HG02571 (cell line): ENCODE measurements at regions not wholly inside any gene's neighbourhood (a gene's known extent, or its start where the extent isn't known, plus 50 kb on each side); places are given as distances from the start of the nearest gene placed in this dataset.
"Not testable (repeated sequence)": the region's sequence is repeated elsewhere in the genome, so short reads cannot be mapped to it uniquely, and the experiment has no call there.

Experiments used
- ATAC-seq: cut with Tn5 transposase; IDR thresholded peaks from one replicate; pipeline ENCODE4 v1.9.1; 2021; ENCODE audit warnings: mild to moderate bottlenecking, moderate library complexity; ENCODE audit not compliant: unreplicated experiment

DNA sequence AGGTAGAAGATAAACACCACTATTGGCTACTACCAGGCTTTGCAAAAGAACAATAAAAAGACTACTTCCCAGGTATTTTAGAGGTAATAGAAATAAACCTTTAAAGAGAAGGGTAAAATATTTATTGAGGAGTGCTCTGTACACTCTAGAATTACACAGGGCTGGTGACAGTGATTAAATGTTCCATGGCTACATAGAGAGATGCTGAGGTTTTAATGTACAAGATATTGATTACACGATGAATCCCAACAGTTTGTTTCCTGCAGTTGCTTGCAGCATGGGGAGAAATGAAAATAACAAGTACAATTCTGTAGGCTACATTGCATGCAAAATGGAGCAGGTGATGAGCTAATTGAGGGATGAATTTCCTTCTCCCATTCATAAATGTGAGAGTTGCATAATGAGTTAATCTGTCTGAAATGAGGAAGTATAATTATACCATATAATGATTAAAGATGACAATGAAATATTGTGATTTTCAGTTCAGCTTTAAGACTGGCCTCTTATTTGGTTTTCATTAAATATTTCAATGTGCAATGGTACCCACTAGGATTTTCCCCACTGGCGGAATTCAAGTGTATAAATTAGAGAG is 266.1 kb downstream of the SOCS6 start:
- ATAC-seq, result no peak

DNA sequence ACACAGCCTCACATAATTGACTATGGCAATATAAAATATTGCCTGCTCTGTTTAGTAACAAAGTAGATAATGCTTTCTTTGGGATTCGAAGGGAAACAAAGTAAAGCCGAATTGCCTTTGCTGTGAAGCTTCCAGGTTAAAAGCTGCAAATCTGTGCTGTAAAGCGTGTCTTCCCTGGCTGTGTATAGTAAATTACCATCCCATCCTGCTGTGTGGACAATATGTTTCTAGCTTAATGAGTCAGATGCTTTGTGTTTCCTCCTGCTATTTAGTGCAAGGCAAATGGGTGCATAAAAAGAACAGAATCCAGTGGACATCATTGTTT is 265.1 kb downstream of the SOCS6 start:
- no peak for ATAC-seq

GRCh38 chr18:70553245-70553935 is 264.5 kb downstream of the SOCS6 start:
- no peak for ATAC-seq

- ATAC-seq, result no peak
Measured at GRCh38 chr18:70536370-70537062, 247.7 kb downstream of the SOCS6 start.

DNA sequence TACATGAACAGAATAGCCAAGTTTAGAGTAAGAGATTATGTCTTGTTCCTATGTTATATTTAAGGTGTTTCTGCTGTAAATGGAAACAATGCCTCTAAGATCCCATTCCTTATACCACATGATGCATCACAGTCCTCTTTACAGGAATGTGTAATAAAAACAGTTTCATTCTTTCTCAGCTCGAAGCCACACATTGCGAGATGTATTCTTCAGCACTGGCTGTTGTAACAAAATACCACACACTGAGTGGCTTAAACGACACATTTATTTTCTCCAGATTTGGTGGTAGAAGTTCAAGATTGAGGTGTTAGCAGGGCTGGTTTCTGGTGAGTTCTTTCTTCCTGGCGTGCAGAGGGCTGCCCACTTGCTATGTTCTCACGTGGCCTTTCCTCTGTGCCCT is 246.2 kb downstream of the SOCS6 start:
- ATAC-seq, result no peak

DNA sequence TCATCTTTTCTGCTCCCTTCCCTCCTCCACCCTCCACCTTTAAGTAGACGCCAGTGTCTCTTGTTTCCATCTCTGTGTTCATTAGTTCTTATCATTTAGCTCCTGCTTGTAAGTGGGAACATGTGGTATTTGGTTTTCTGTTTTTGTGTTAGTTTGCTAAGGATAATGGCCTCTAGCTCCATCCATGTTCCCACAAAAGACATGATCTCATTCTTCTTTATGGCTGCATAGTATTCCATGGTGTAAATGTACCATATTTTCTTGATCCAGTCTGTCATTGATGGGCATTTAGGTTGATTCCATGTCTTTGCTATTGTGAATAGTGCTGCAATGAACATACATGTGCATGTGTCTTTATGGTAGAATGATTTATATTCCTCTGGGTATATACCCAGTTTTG is 236.5 kb downstream of the SOCS6 start:
- ATAC-seq, result not testable (repeated sequence)

GRCh38 chr18:70523792-70524182 is 234.9 kb downstream of the SOCS6 start:
- ATAC-seq, result no peak

- no peak for ATAC-seq
Measured at GRCh38 chr18:70523035-70523791, 234.4 kb downstream of the SOCS6 start.

DNA sequence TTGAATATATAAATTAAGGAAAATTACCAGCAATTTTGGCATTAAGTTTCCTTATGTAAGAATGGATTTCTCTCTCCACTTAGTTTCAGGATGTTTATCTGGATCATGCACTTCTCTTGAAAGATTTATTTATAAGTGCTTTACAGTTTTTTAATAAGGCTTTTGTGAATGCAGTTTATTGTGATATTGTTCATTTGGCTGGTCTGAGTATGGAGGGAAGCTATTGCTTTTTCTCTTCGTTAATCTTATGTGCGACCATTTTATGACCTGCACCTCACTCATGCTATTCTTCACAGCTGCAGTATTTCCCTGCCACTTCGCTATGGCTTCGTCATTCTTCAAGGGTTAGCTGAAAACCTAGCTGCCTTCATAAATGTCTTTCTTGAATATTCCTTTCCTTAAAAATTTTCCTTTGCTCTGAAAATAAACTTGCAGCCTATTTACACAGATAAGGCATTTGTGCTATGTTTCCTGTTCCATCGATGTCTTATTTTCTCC is 233.4 kb downstream of the SOCS6 start:
- ATAC-seq, result no peak

GRCh38 chr18:70520867-70521266 is 232.0 kb downstream of the SOCS6 start:
- no peak for ATAC-seq

DNA sequence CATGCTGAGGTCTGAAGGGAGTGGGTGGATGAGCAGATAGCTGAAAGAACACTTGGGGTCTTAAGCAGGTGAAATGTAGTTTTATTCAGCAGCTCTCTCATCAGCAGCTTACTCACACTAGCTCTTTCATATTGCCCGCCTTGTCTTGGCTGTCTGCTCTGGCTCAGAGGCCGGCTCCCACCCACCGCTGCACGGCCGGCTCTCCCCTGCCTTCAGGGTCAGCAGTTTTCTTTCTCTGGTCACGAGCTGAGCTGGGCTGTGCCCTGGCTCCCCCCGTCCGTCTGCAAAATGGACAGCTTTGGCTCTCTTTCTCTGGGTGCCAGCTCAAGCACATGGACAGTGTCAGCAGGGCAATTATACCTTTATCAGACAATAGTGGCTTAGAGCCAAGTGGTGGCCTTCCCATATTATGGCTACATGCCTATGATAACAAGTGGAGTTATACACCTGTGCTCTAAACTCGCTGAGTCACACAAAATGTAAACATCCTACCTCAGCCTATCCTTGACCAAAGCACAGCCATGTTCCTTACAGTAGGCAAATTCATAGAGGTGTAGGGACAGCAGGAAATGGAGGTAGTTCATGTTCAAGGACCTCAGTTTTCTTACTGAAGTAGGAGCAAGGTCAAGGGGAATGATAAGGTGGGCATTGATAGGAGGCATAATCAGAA is 224.8 kb downstream of the SOCS6 start:
- no peak for ATAC-seq

- no peak for ATAC-seq
Measured at GRCh38 chr18:70507970-70508369, 219.1 kb downstream of the SOCS6 start.

DNA sequence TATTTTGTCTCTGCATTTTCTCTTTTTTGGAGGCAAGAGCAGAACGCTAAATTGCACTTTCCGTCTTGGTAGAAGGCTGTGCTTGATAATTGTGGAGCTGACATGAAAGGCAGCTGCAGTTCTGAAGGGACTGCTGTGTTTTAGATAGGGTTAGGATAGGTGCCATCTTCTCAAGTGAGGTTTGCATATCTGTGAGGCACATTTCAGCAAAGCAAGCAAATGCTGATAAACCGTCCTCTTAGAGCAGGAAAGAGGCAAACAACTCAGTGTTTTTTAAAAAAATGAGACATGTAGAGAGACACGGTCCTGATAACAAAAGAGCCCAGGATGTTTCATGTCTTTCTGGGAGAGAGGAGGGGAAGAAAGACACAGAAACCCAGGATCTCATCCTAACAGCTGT is 217.7 kb downstream of the SOCS6 start:
- ATAC-seq, result no peak

DNA sequence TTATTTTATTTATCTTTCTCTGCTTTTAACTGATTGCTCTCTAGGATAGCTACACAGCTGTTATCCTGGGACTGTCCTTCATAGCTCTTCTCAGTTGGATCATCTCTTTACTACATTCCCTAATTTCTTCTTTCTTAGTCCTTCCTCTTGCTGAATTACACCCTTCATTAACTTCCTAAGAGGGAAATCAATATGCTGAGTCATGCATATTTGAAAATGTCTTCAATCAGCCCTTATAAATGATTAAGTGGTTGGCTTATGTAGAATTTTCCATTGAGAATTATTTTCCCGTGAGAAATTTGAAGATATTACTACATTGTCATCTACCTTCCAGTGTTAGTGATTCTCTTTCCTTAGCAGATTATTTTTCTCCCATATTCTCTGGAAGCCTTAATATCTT is 214.2 kb downstream of the SOCS6 start:
- no peak for ATAC-seq

GRCh38 chr18:70501358-70501757 is 212.5 kb downstream of the SOCS6 start:
- ATAC-seq, result no peak

- no peak for ATAC-seq
Measured at GRCh38 chr18:70500748-70501147, 211.9 kb downstream of the SOCS6 start.

DNA sequence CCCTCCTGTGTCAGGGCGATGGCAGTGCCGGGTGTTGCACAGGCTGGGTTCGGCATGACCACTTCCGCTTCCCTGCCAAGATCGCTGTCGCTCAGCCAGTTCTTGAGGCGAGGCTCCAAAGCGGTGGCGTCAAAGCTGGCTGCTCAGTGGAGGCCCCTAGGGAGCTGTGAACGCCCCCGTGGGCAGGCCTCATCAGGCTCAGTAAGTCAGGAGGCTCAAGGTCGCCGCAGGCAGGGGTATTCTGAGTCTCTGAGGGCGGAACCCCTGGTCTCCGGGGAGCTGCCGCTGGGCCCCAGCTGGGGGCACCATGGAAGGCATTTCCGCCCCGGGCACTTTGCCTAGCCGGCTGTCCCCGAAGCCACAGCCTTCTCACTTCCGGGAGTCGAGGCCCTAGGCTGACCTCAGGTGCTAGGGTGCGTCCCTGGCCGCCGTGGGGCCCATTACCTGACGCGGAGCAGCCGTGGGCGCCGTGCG is 210.4 kb downstream of the SOCS6 start:
- ATAC-seq, result no peak

DNA sequence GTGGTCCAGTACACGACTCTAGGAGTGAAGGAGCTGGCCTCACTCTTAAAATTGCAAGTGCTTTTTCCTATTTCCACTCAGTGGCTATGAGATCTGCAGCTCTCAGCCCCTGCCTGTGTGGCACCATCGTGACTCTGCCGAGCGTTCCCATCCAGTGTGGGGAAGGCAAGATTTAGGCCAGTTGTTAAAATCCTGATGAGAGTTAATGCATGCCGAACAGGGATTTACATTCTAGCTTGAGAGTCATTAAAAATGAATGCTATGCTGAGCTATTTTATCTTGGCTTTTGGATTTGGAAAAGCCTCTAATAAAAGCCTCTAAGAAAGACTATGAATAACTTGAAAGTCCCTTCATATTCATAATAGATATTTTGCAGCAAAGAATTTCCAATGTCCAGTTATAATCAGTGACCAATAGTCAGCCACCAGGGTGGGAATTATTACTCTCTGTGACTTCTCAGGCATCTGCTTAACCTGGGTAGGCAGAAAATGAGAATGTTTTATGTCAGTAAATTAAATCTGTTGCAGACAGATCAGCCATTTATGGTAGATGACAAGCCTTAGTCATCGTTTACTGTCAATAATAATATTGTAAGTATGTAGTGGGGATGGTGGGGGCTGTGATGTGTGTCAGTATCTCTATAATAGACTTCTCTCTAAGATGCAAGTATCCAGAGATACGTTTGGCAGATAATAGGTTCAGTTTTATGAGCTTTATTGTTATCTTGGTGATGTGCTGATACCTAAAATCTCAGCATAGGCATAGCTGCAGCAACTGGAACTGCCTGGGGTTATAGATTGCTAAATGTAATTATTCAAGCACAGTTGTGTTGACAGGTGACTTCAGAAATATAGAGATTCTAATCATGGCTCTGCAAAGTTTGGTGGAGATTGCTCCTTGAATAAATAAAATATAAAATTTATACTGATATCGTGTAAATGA is 207.8 kb downstream of the SOCS6 start:
- no peak for ATAC-seq

DNA sequence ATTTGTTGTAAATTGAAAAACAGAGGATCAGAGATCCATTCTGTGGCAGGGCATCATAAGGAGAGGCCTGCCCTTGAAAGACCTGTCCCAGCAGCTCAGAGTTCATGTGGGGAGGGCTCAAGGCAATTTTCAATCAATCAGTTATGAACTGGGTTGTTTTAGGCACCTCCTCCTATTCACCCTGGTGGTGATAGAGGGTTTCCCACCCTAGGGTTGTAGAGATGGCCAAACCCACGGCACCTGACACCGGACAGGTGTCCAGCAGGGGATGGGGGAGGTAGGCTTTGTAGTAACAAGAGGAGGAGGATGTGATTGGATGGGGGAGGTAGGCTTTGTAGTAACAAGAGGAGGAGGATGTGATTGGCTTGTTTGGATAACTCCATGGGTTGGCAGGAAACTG is 205.7 kb downstream of the SOCS6 start:
- ATAC-seq, result no peak

GRCh38 chr18:70493461-70493860 is 204.6 kb downstream of the SOCS6 start:
- ATAC-seq, result no peak
